Tibial nerve (tissue), 4 donors: ENCODE measurements at regions not wholly inside any gene's neighbourhood (a gene's known extent, or its start where the extent isn't known, plus 50 kb on each side); places are given as distances from the start of the nearest gene placed in this dataset.

ENCODE experiments used
- EP300 ChIP-seq, 2 donors: sonication (generic); formaldehyde crosslinking; IDR thresholded peaks; one replicate each; pipeline ENCODE4 v1.6.1; 2017; ENCODE audit warnings: antibody characterized with exemption in 2 of 2, mild to moderate bottlenecking in 1 of 2
- POLR2A ChIP-seq, 2 donors: fragments of 450-650 bp; IDR thresholded peaks; one replicate each; pipeline ENCODE4 v1.6.1; 2017; ENCODE audit warnings: antibody characterized with exemption in 2 of 2, mild to moderate bottlenecking in 2 of 2, moderate library complexity in 2 of 2
- TF ChIP-seq, protein P1 (sequence below), 5 experiments: fragments of 200-600 bp in 3 of 5; fragments of 450-650 bp in 2 of 5; sonication (generic) in 3 of 5; IDR thresholded peaks; one replicate each; pipeline ENCODE4 v1.5.1; 2016 to 2019; ENCODE audit warnings: antibody characterized with exemption in 5 of 5, mild to moderate bottlenecking in 3 of 5, moderate library complexity in 2 of 5

GRCh38 chr2:66317268-66317890, 117.5 kb upstream of the MEIS1 start:
- TF ChIP-seq EP300 (IDR thresholded peaks at IDR 0.05) (no peak), POLR2A (IDR thresholded peaks at IDR 0.05) (no peak)
- TF ChIP-seq, protein P1, sequence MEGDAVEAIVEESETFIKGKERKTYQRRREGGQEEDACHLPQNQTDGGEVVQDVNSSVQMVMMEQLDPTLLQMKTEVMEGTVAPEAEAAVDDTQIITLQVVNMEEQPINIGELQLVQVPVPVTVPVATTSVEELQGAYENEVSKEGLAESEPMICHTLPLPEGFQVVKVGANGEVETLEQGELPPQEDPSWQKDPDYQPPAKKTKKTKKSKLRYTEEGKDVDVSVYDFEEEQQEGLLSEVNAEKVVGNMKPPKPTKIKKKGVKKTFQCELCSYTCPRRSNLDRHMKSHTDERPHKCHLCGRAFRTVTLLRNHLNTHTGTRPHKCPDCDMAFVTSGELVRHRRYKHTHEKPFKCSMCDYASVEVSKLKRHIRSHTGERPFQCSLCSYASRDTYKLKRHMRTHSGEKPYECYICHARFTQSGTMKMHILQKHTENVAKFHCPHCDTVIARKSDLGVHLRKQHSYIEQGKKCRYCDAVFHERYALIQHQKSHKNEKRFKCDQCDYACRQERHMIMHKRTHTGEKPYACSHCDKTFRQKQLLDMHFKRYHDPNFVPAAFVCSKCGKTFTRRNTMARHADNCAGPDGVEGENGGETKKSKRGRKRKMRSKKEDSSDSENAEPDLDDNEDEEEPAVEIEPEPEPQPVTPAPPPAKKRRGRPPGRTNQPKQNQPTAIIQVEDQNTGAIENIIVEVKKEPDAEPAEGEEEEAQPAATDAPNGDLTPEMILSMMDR (IDR thresholded peaks at IDR 0.05): no peak
